ENCODE measurements at regions not wholly inside any gene's neighbourhood (a gene's known extent, or its start where the extent isn't known, plus 50 kb on each side); places are given as distances from the start of the nearest gene placed in this dataset.

DNA sequence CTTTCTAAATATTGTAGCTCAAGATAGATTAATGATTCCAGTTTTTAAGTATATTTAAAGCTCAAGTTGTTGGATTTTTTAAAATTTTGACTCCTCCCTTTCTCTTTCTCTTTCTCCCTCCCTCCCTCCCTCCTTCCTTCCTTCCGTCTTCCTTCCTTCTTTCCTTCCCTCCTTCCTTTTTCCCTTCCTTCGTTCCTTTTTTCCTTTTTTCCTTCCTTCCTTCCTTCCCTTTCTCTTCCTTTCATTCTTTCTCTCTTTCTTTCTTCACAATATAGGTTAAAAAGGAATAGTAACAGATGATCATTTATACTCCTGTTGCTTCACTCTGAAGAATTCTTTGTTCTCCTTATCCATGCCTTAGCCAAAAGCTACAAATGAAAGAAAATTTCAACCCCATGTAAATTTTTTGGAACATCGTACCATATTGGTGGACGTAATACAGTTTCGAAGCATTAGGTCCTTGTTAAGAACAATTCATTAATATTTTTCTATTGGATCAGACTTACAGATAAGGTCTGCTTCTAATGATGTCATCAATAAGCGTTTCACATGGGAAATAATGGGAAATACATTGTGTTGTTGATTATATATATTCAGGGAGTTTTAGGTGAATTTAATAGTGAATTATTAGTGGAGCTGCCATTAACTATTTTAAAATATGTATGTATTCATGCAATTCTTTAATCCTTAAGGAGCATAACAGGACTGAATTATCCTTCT is 139.6 kb upstream of the SLC35B3 start:
- no peak for TF ChIP-seq POLR2A (IDR thresholded peaks at IDR 0.05)
- TF ChIP-seq, protein P1, sequence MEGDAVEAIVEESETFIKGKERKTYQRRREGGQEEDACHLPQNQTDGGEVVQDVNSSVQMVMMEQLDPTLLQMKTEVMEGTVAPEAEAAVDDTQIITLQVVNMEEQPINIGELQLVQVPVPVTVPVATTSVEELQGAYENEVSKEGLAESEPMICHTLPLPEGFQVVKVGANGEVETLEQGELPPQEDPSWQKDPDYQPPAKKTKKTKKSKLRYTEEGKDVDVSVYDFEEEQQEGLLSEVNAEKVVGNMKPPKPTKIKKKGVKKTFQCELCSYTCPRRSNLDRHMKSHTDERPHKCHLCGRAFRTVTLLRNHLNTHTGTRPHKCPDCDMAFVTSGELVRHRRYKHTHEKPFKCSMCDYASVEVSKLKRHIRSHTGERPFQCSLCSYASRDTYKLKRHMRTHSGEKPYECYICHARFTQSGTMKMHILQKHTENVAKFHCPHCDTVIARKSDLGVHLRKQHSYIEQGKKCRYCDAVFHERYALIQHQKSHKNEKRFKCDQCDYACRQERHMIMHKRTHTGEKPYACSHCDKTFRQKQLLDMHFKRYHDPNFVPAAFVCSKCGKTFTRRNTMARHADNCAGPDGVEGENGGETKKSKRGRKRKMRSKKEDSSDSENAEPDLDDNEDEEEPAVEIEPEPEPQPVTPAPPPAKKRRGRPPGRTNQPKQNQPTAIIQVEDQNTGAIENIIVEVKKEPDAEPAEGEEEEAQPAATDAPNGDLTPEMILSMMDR (IDR thresholded peaks at IDR 0.05): no peak
- no peaks in the 10 kb centered on the region for H3K36me3 ChIP-seq
- H3K9me3 ChIP-seq: no peaks in the 10 kb centered on the region
- DNase-seq: no peak
- no peaks in the 10 kb centered on the region for H3K4me1 ChIP-seq
- intact Hi-C loops (cut with DNase I; ENCODE audit: low total_unique reads): no loop called here
- H3K27me3 ChIP-seq: no peaks in the 10 kb centered on the region
- H3K4me3 ChIP-seq: no peak overlapping the region
- H3K27ac ChIP-seq: no peak overlapping the region

DNA sequence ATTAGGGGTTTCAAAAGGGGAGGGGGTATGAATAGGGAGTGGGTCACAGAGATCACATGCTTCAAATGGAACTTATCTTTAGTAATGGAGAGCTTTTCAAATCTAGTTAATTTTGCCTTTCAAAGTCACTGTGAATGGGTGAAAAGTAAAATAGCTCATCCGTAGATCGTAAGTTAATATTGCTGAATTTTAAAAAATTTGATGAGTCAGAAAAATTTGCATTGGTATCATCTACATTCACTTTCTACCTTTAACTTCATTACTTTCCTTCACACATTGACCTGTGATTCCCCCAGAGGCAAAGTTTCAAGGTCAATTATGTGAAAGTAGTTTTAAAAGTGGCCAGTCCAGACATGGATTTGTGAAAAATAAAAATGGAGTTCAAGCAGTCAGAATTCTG is 139.0 kb upstream of the SLC35B3 start:
- Histone ChIP-seq H3K27me3 (no peaks in the 10 kb centered on the region), H3K4me3 (no peak overlapping the region), H3K36me3 (no peaks in the 10 kb centered on the region), H3K4me1 (no peaks in the 10 kb centered on the region), H3K27ac (no peak overlapping the region), H3K9me3 (no peaks in the 10 kb centered on the region)
- TF ChIP-seq, protein P1 (IDR thresholded peaks at IDR 0.05): no peak
- no peak for TF ChIP-seq POLR2A (IDR thresholded peaks at IDR 0.05)
- no peak for DNase-seq
- intact Hi-C loops (cut with DNase I; ENCODE audit: low total_unique reads): no loop called here

DNA sequence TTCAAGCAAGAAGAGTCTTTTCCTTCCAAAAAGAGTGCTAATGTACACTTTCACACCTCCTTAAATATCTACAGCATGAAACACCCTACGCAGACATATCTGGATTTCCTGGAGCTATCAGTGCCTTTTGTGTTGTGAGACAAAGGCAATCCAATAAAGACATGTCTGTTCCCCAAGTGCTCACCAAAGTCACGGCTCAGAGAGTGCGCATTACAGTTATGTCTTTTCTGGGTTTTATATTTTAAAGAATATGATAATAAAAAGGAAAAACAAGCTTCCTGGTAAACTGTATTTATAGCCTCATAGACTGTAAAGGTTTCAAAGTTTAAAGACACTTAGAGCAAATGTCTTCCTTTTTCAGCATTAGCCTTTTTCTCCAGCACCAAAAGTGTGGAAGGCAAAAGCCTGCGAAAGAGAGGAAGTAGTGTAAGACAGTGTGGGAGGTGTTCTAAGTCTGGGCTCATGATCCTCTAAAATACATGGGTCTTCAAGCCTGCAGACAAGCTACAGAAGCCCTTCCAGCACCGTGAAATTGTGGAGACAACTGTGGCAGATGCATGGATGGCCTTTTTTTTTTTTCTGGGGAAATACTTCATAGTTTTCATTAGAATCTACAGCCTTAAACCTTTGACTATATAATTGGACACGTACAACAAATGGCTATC is 135.0 kb upstream of the SLC35B3 start:
- DNase-seq: no peak
- intact Hi-C loops (cut with DNase I; ENCODE audit: low total_unique reads): no loop called here
- H3K4me1 ChIP-seq: no peaks in the 10 kb centered on the region
- H3K9me3 ChIP-seq: no peaks in the 10 kb centered on the region
- TF ChIP-seq POLR2A (IDR thresholded peaks at IDR 0.05): no peak
- TF ChIP-seq, protein P1 (IDR thresholded peaks at IDR 0.05): no peak
- H3K27ac ChIP-seq: no peak overlapping the region
- H3K27me3 ChIP-seq: no peaks in the 10 kb centered on the region
- H3K4me3 ChIP-seq: no peak overlapping the region
- H3K36me3 ChIP-seq: no peaks in the 10 kb centered on the region

DNA sequence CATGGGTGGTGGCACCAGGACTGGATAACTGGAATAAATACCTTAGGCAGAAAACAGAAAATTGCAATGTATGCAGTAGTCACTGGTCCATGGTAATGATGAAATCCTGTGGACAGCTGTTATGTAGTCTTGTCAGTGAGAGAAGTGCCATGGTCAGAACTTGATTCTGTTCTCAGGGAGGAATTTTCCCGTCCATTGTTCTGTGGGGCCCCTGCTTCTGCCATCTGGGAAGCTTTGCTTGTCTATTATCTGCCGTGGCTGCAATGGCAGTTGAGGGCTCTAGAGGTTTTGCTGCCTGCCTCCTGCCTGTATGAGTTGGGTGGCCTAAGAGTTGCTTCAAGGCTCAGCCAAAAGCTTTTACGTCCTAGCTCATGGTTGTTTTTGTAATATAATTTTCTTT is 126.8 kb upstream of the SLC35B3 start:
- Histone ChIP-seq H3K4me1 (no peaks in the 10 kb centered on the region), H3K4me3 (no peak overlapping the region), H3K9me3 (no peaks in the 10 kb centered on the region), H3K27me3 (no peaks in the 10 kb centered on the region), H3K27ac (no peak overlapping the region), H3K36me3 (no peaks in the 10 kb centered on the region)
- no peak for DNase-seq
- TF ChIP-seq POLR2A (IDR thresholded peaks at IDR 0.05): no peak
- TF ChIP-seq, protein P1 (IDR thresholded peaks at IDR 0.05): no peak
- intact Hi-C loops (cut with DNase I; ENCODE audit: low total_unique reads): no loop called here

DNA sequence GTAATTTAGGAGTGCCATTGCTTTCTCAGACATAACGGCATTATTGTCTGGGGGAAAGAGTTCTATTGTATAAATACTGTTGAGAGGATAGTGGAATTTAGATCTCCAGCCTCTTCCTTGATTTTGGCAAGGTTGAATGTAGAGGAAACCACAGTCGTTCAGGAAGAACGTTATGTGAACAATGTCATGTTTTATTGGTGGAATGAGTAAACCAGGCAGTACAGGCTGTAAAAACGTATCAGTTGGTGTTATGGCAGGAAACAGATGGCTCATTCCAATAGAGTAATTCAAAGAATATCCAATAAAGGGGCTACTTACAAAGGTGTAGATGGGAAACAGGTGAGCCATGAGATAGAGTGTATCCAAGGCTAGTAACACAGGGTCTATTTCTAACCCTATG is 123.6 kb upstream of the SLC35B3 start:
- no peak overlapping the region for H3K27ac ChIP-seq
- TF ChIP-seq, protein P1 (IDR thresholded peaks at IDR 0.05): no peak
- no peak for TF ChIP-seq POLR2A (IDR thresholded peaks at IDR 0.05)
- DNase-seq: no peak
- H3K9me3 ChIP-seq: no peaks in the 10 kb centered on the region
- intact Hi-C loops (cut with DNase I; ENCODE audit: low total_unique reads): no loop called here
- H3K4me1 ChIP-seq: no peaks in the 10 kb centered on the region
- H3K27me3 ChIP-seq: no peaks in the 10 kb centered on the region
- H3K36me3 ChIP-seq: no peaks in the 10 kb centered on the region
- no peak overlapping the region for H3K4me3 ChIP-seq

Measured in uterus (tissue), 3 donors.